ENCODE measurements at regions not wholly inside any gene's neighbourhood (a gene's known extent, or its start where the extent isn't known, plus 50 kb on each side); places are given as distances from the start of the nearest gene placed in this dataset.

GRCh38 chr2:57884281-57884680 is 162.3 kb upstream of the VRK2 start:
- TF ChIP-seq EZH2 (IDR thresholded peaks at IDR 0.05; ENCODE audit: insufficient read depth, poor library complexity, severe bottlenecking) (no peak), EZH2phosphoT487 (IDR thresholded peaks at IDR 0.05; ENCODE audit: insufficient read depth, low read depth) (no peak)
- H3K27me3 ChIP-seq (replicated peaks; ENCODE audit: insufficient read depth) = no peaks in the 10 kb centered on the region
- no peaks in the 10 kb centered on the region for H4K20me1 ChIP-seq (ENCODE audit: insufficient read depth)
- H3K4me3 ChIP-seq = no peak overlapping the region
- H3K27ac ChIP-seq = no peak overlapping the region
- no peak overlapping the region for H2AFZ ChIP-seq
- H3K9me3 ChIP-seq (ENCODE audit: low read depth) = no peaks in the 10 kb centered on the region
- no peak overlapping the region for H3K9ac ChIP-seq
- WGBS, 2 experiments (ENCODE audit: low coverage in 1 of 2, low lambda C conversion rate in 2 of 2, missing lambda C conversion rate in 2 of 2) = 86 to 94% methylated on average over 1 of the region's 1 CpG
- no peak overlapping the region for H3K4me2 ChIP-seq (ENCODE audit: unreplicated experiment)
- no peaks in the 10 kb centered on the region for H3K9me2 ChIP-seq (ENCODE audit: insufficient read depth)
- no peaks in the 10 kb centered on the region for H3K36me3 ChIP-seq (ENCODE audit: low read depth)
- in situ Hi-C loops (cut with MboI) = no loop called here
- no peaks in the 10 kb centered on the region for H3K79me2 ChIP-seq (ENCODE audit: insufficient read depth)
- H3F3A ChIP-seq (ENCODE audit: insufficient read depth) = peaks cover 18% of the 10 kb centered on the region
- peaks cover 26% of the 10 kb centered on the region for H3K4me1 ChIP-seq (ENCODE audit: insufficient read depth)
- no peak for DNase-seq

- H3F3A ChIP-seq (ENCODE audit: insufficient read depth) = peaks cover 24% of the 10 kb centered on the region
- no peak overlapping the region for H3K9ac ChIP-seq
- H2AFZ ChIP-seq = 0 out of 2 replicates have a peak overlapping the region, but pooled peaks have one; percentile 21
- TF ChIP-seq EZH2 (IDR thresholded peaks at IDR 0.05; ENCODE audit: insufficient read depth, poor library complexity, severe bottlenecking) = no peak
- no peak for TF ChIP-seq EZH2phosphoT487 (IDR thresholded peaks at IDR 0.05; ENCODE audit: insufficient read depth, low read depth)
- in situ Hi-C loops (cut with MboI) = no loop called here
- H3K27ac ChIP-seq = no peak overlapping the region
- no peaks in the 10 kb centered on the region for H3K9me2 ChIP-seq (ENCODE audit: insufficient read depth)
- no peaks in the 10 kb centered on the region for H4K20me1 ChIP-seq (ENCODE audit: insufficient read depth)
- H3K4me1 ChIP-seq (ENCODE audit: insufficient read depth) = peaks cover 30% of the 10 kb centered on the region
- no peak overlapping the region for H3K4me2 ChIP-seq (ENCODE audit: unreplicated experiment)
- no peaks in the 10 kb centered on the region for H3K27me3 ChIP-seq (replicated peaks; ENCODE audit: insufficient read depth)
- no peak overlapping the region for H3K4me3 ChIP-seq
- no peaks in the 10 kb centered on the region for H3K9me3 ChIP-seq (ENCODE audit: low read depth)
- H3K36me3 ChIP-seq (ENCODE audit: low read depth) = no peaks in the 10 kb centered on the region
- no peaks in the 10 kb centered on the region for H3K79me2 ChIP-seq (ENCODE audit: insufficient read depth)
- no peak for DNase-seq
These were observed 160.9 kb upstream of the VRK2 start for GRCh38 chr2:57885742-57886141.

GRCh38 chr2:57886161-57886786 is 160.3 kb upstream of the VRK2 start:
- Histone ChIP-seq H3K9ac (no peak overlapping the region), H3K27me3 (replicated peaks; ENCODE audit: insufficient read depth) (no peaks in the 10 kb centered on the region), H3K36me3 (ENCODE audit: low read depth) (no peaks in the 10 kb centered on the region), H3K79me2 (ENCODE audit: insufficient read depth) (no peaks in the 10 kb centered on the region), H4K20me1 (ENCODE audit: insufficient read depth) (no peaks in the 10 kb centered on the region), H3K4me2 (ENCODE audit: unreplicated experiment) (no peak overlapping the region), H3K4me3 (no peak overlapping the region), H3K9me3 (ENCODE audit: low read depth) (no peaks in the 10 kb centered on the region), H3K27ac (no peak overlapping the region), H3K4me1 (ENCODE audit: insufficient read depth) (peaks cover 32% of the 10 kb centered on the region), H2AFZ (0 out of 2 replicates have a peak overlapping the region, but pooled peaks have one; percentile 21), H3F3A (ENCODE audit: insufficient read depth) (peaks cover 29% of the 10 kb centered on the region), H3K9me2 (ENCODE audit: insufficient read depth) (no peaks in the 10 kb centered on the region)
- DNase-seq = no peak
- 37 to 41% methylated on average over 13 of the region's 13 CpGs for WGBS, 2 experiments (ENCODE audit: low coverage in 1 of 2, low lambda C conversion rate in 2 of 2, missing lambda C conversion rate in 2 of 2)
- in situ Hi-C loops (cut with MboI) = no loop called here
- no peak for TF ChIP-seq EZH2 (IDR thresholded peaks at IDR 0.05; ENCODE audit: insufficient read depth, poor library complexity, severe bottlenecking)
- TF ChIP-seq EZH2phosphoT487 (IDR thresholded peaks at IDR 0.05; ENCODE audit: insufficient read depth, low read depth) = no peak

- H3K4me1 ChIP-seq (ENCODE audit: insufficient read depth) = peaks cover 17% of the 10 kb centered on the region
- no peaks in the 10 kb centered on the region for H3K79me2 ChIP-seq (ENCODE audit: insufficient read depth)
- H2AFZ ChIP-seq = no peak overlapping the region
- no peaks in the 10 kb centered on the region for H3K9me3 ChIP-seq (ENCODE audit: low read depth)
- H3K9me2 ChIP-seq (ENCODE audit: insufficient read depth) = no peaks in the 10 kb centered on the region
- 95 to 96% methylated on average over 3 of the region's 3 CpGs for WGBS, 2 experiments (ENCODE audit: low coverage in 1 of 2, low lambda C conversion rate in 2 of 2, missing lambda C conversion rate in 2 of 2)
- H3K9ac ChIP-seq = no peak overlapping the region
- no peaks in the 10 kb centered on the region for H3K36me3 ChIP-seq (ENCODE audit: low read depth)
- DNase-seq = no peak
- H3F3A ChIP-seq (ENCODE audit: insufficient read depth) = peaks cover 12% of the 10 kb centered on the region
- no peaks in the 10 kb centered on the region for H4K20me1 ChIP-seq (ENCODE audit: insufficient read depth)
- no peaks in the 10 kb centered on the region for H3K27me3 ChIP-seq (replicated peaks; ENCODE audit: insufficient read depth)
- H3K4me2 ChIP-seq (ENCODE audit: unreplicated experiment) = no peak overlapping the region
- in situ Hi-C loops (cut with MboI) = no loop called here
- TF ChIP-seq EZH2phosphoT487 (IDR thresholded peaks at IDR 0.05; ENCODE audit: insufficient read depth, low read depth) = no peak
- no peak for TF ChIP-seq EZH2 (IDR thresholded peaks at IDR 0.05; ENCODE audit: insufficient read depth, poor library complexity, severe bottlenecking)
- no peak overlapping the region for H3K27ac ChIP-seq
- no peak overlapping the region for H3K4me3 ChIP-seq
These were observed 158.1 kb upstream of the VRK2 start for GRCh38 chr2:57888463-57888862.

- Histone ChIP-seq H3K27me3 (replicated peaks; ENCODE audit: insufficient read depth) (no peaks in the 10 kb centered on the region), H3K79me2 (ENCODE audit: insufficient read depth) (no peaks in the 10 kb centered on the region), H3K4me3 (no peak overlapping the region), H3K9me2 (ENCODE audit: insufficient read depth) (no peaks in the 10 kb centered on the region), H3K27ac (peak overlapping the region; percentile 60), H3K9me3 (ENCODE audit: low read depth) (no peaks in the 10 kb centered on the region), H4K20me1 (ENCODE audit: insufficient read depth) (no peaks in the 10 kb centered on the region), H2AFZ (no peak overlapping the region), H3K4me1 (ENCODE audit: insufficient read depth) (peaks cover 17% of the 10 kb centered on the region), H3K36me3 (ENCODE audit: low read depth) (no peaks in the 10 kb centered on the region), H3K4me2 (ENCODE audit: unreplicated experiment) (no peak overlapping the region), H3K9ac (no peak overlapping the region), H3F3A (ENCODE audit: insufficient read depth) (peaks cover 12% of the 10 kb centered on the region)
- TF ChIP-seq EZH2 (IDR thresholded peaks at IDR 0.05; ENCODE audit: insufficient read depth, poor library complexity, severe bottlenecking) (no peak), EZH2phosphoT487 (IDR thresholded peaks at IDR 0.05; ENCODE audit: insufficient read depth, low read depth) (no peak)
- in situ Hi-C loops (cut with MboI) = no loop called here
- peak; percentile 89 for DNase-seq
These were observed 156.1 kb upstream of the VRK2 start for GRCh38 chr2:57890464-57890863.

Measured in GM23248 (cell line).